ENCODE measurements at regions not wholly inside any gene's neighbourhood (a gene's known extent, or its start where the extent isn't known, plus 50 kb on each side); places are given as distances from the start of the nearest gene placed in this dataset.

GRCh38 chr9:129385211-129385934, 207.3 kb upstream of the IER5L start:
- no peak for DNase-seq (ENCODE audit: low read depth)
- no peak overlapping the region for H3K4me3 ChIP-seq (ENCODE audit: low read depth, low read length)
- no peak for TF ChIP-seq CTCF (conservative IDR thresholded peaks at IDR 0.05; ENCODE audit: low read depth, low read length)

- DNase-seq (ENCODE audit: low read depth) = no peak
- no peak for TF ChIP-seq CTCF (conservative IDR thresholded peaks at IDR 0.05; ENCODE audit: low read depth, low read length)
- no peak overlapping the region for H3K4me3 ChIP-seq (ENCODE audit: low read depth, low read length)
Measured at GRCh38 chr9:129384491-129385210, 206.6 kb upstream of the IER5L start.

- DNase-seq (ENCODE audit: low read depth) = no peak
- TF ChIP-seq CTCF (conservative IDR thresholded peaks at IDR 0.05; ENCODE audit: low read depth, low read length) = peak; percentile 2
Measured at GRCh38 chr9:129383561-129384490, 205.8 kb upstream of the IER5L start.

GRCh38 chr9:129383019-129383560, 205.0 kb upstream of the IER5L start:
- DNase-seq (ENCODE audit: low read depth) = no peak
- TF ChIP-seq CTCF (conservative IDR thresholded peaks at IDR 0.05; ENCODE audit: low read depth, low read length) = no peak
- peak overlapping the region; percentile 53 for H3K4me3 ChIP-seq (ENCODE audit: low read depth, low read length)

More at GRCh38 chr9:129383561-129384490, 205.8 kb upstream of the IER5L start:
- peak overlapping the region; percentile 53 for H3K4me3 ChIP-seq (ENCODE audit: low read depth, low read length)

- DNase-seq (ENCODE audit: low read depth) = no peak
- H3K4me3 ChIP-seq (ENCODE audit: low read depth, low read length) = peak overlapping the region; percentile 53
- no peak for TF ChIP-seq CTCF (conservative IDR thresholded peaks at IDR 0.05; ENCODE audit: low read depth, low read length)
Measured at GRCh38 chr9:129382281-129383018, 204.4 kb upstream of the IER5L start.

- H3K4me3 ChIP-seq (ENCODE audit: low read depth, low read length) = no peak overlapping the region
- DNase-seq (ENCODE audit: low read depth) = no peak
- TF ChIP-seq CTCF (conservative IDR thresholded peaks at IDR 0.05; ENCODE audit: low read depth, low read length) = no peak
Measured at GRCh38 chr9:129381481-129381957, 203.5 kb upstream of the IER5L start.
